C4-2B (cell line): ENCODE measurements at regions not wholly inside any gene's neighbourhood (a gene's known extent, or its start where the extent isn't known, plus 50 kb on each side); places are given as distances from the start of the nearest gene placed in this dataset.
"Not testable (repeated sequence)": the region's sequence is repeated elsewhere in the genome, so short reads cannot be mapped to it uniquely, and the experiment has no call there.

Experiments used
- CTCF ChIP-seq: fragments of 450-650 bp; conservative IDR thresholded peaks from 2 replicates; pipeline ENCODE4 v1.5.1; 2017; ENCODE audit warnings: mild to moderate bottlenecking
- ZFX ChIP-seq: fragments of 450-650 bp; IDR thresholded peaks from 2 replicates; pipeline ENCODE4 v1.6.1; 2017

GRCh38 chr1:112814645-112815044 is 99.5 kb upstream of the PPM1J start:
- TF ChIP-seq CTCF, ZFX: not testable (repeated sequence)
